Liver (tissue), 8 donors: ENCODE measurements at regions not wholly inside any gene's neighbourhood (a gene's known extent, or its start where the extent isn't known, plus 50 kb on each side); places are given as distances from the start of the nearest gene placed in this dataset.

Experiments used
- DNase-seq: peaks from one replicate; pipeline ENCODE4 v3.0.0-alpha.2; 2017; ENCODE audit warnings: low spot score
- H3K27ac ChIP-seq, 2 donors: one replicate each; pipeline ENCODE4 v1.7.0; 2013; ENCODE audit warnings: inconsistent platforms in 2 of 2, low read length in 2 of 2, control low read depth in 1 of 2, low read depth in 1 of 2, mild to moderate bottlenecking in 1 of 2
- H3K27me3 ChIP-seq, 4 donors: one replicate each; pipeline versions ENCODE4 v1.6.1 to v1.7.0; 2013; ENCODE audit warnings: low read length in 3 of 4, inconsistent platforms in 1 of 4, mild to moderate bottlenecking in 1 of 4, moderate library complexity in 1 of 4; ENCODE audit not compliant: control insufficient read depth in 4 of 4, insufficient read depth in 4 of 4
- H3K36me3 ChIP-seq, 4 donors: one replicate each; pipeline versions ENCODE4 v1.6.1 to v1.7.0; 2013; ENCODE audit warnings: low read length in 3 of 4, mild to moderate bottlenecking in 3 of 4, low read depth in 1 of 4, moderate library complexity in 1 of 4; ENCODE audit not compliant: control insufficient read depth in 4 of 4, insufficient read depth in 3 of 4
- H3K4me1 ChIP-seq, 4 donors: one replicate each; pipeline versions ENCODE4 v1.6.1 to v1.7.0; 2013; ENCODE audit warnings: low read length in 3 of 4, mild to moderate bottlenecking in 3 of 4, moderate library complexity in 1 of 4; ENCODE audit not compliant: control insufficient read depth in 4 of 4, insufficient read depth in 4 of 4
- H3K4me3 ChIP-seq, 3 donors: one replicate each; pipeline versions ENCODE4 v1.6.1 to v1.7.0; 2013; ENCODE audit warnings: low read length in 3 of 3, control low read depth in 1 of 3, low read depth in 1 of 3, mild to moderate bottlenecking in 1 of 3
- H3K9ac ChIP-seq, 2 donors: one replicate each; pipeline ENCODE4 v1.7.0; 2013; ENCODE audit warnings: low read length in 2 of 2, mild to moderate bottlenecking in 2 of 2, moderate library complexity in 2 of 2, control low read depth in 1 of 2, low read depth in 1 of 2
- H3K9me3 ChIP-seq, 4 donors: one replicate each; pipeline versions ENCODE4 v1.6.1 to v1.7.0; 2013; ENCODE audit warnings: low read length in 3 of 4; ENCODE audit not compliant: control insufficient read depth in 4 of 4
- EGR1 ChIP-seq, 2 donors: IDR thresholded peaks; 2 replicates each; pipeline ENCODE4 v1.6.1; 2016 to 2018; ENCODE audit warnings: antibody characterized with exemption in 2 of 2, low read depth in 2 of 2
- FOXA1 ChIP-seq: IDR thresholded peaks from 2 replicates; pipeline ENCODE4 v1.6.1; 2016; ENCODE audit warnings: antibody characterized with exemption
- FOXA2 ChIP-seq: IDR thresholded peaks from 2 replicates; pipeline ENCODE4 v1.6.1; 2016; ENCODE audit warnings: antibody characterized with exemption
- GABPA ChIP-seq, 2 donors: IDR thresholded peaks in 1 of 2; conservative IDR thresholded peaks in 1 of 2; 2 replicates each; pipeline ENCODE4 v1.6.1; 2016; ENCODE audit warnings: antibody characterized with exemption in 2 of 2, mild to moderate bottlenecking in 1 of 2, moderate library complexity in 1 of 2
- HNF4A ChIP-seq, 2 donors: conservative IDR thresholded peaks; 2 replicates each; pipeline ENCODE4 v1.6.1; 2016; ENCODE audit warnings: antibody characterized with exemption in 2 of 2, mild to moderate bottlenecking in 2 of 2
- HNF4G ChIP-seq: IDR thresholded peaks from 2 replicates; pipeline ENCODE4 v1.6.1; 2016; ENCODE audit warnings: antibody characterized with exemption
- RAD21 ChIP-seq, 2 donors: IDR thresholded peaks; 2 replicates each; pipeline ENCODE4 v1.6.1; 2016; ENCODE audit warnings: antibody characterized with exemption in 2 of 2, mild to moderate bottlenecking in 2 of 2
- TAF1 ChIP-seq: conservative IDR thresholded peaks from 2 replicates; pipeline ENCODE4 v1.6.1; 2016; ENCODE audit warnings: antibody characterized with exemption, mild to moderate bottlenecking
- WGBS: extraction: QIAGEN DNeasy Blood & Tissue Kit; methylation state at CpG from one replicate; pipeline ENCODE4 v1.1.7; 2013; 5-methylcytosine and 5-hydroxymethylcytosine counted together
- TF ChIP-seq, protein P1 (sequence below): IDR thresholded peaks from 2 replicates; pipeline ENCODE4 v1.6.1; 2016; ENCODE audit warnings: antibody characterized with exemption, mild to moderate bottlenecking
- TF ChIP-seq, protein P2 (sequence below): fragments of 150-350 bp; IDR thresholded peaks from 2 replicates; pipeline ENCODE4 v1.5.1; 2017; ENCODE audit warnings: improper control_type of control experiment, low read depth, low read length; ENCODE audit not compliant: missing input control
- donor health status: healthy.
- donor health status: healthy.
- donor health status: healthy.
- donor health status: healthy.
- donor health status: healthy.

DNA sequence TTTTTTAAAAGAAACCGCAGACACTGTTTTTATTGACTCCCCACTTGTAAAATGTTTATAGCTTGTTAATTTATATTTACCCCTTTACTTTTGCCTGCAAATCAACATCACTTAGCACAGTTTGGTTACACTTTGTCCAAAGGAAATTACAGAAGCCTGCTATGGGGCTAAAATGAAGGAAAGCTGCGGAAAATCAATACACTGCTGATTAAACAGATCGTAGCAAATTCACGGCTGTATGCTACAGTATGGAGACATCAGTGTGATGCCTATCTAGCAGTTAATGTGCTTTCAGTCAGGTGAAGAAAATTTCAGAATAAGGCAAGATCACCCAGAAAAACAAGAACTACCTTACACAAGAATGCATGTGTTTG, 110.0 kb downstream of the FOXG1 start:
- H3K36me3 ChIP-seq: no peaks in the 10 kb centered on the region
- no peak overlapping the region for H3K9ac ChIP-seq
- 65% methylated on average over 4 of the region's 4 CpGs for WGBS
- no peaks in the 10 kb centered on the region for H3K9me3 ChIP-seq
- TF ChIP-seq HNF4G: no peak
- TF ChIP-seq, protein P1, sequence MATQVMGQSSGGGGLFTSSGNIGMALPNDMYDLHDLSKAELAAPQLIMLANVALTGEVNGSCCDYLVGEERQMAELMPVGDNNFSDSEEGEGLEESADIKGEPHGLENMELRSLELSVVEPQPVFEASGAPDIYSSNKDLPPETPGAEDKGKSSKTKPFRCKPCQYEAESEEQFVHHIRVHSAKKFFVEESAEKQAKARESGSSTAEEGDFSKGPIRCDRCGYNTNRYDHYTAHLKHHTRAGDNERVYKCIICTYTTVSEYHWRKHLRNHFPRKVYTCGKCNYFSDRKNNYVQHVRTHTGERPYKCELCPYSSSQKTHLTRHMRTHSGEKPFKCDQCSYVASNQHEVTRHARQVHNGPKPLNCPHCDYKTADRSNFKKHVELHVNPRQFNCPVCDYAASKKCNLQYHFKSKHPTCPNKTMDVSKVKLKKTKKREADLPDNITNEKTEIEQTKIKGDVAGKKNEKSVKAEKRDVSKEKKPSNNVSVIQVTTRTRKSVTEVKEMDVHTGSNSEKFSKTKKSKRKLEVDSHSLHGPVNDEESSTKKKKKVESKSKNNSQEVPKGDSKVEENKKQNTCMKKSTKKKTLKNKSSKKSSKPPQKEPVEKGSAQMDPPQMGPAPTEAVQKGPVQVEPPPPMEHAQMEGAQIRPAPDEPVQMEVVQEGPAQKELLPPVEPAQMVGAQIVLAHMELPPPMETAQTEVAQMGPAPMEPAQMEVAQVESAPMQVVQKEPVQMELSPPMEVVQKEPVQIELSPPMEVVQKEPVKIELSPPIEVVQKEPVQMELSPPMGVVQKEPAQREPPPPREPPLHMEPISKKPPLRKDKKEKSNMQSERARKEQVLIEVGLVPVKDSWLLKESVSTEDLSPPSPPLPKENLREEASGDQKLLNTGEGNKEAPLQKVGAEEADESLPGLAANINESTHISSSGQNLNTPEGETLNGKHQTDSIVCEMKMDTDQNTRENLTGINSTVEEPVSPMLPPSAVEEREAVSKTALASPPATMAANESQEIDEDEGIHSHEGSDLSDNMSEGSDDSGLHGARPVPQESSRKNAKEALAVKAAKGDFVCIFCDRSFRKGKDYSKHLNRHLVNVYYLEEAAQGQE: no peak
- TF ChIP-seq FOXA1: no peak
- TF ChIP-seq TAF1: no peak
- TF ChIP-seq EGR1 (IDR thresholded peaks at IDR 0.05; ENCODE audit: low read depth in 2 of 2): no peak
- TF ChIP-seq, protein P2, sequence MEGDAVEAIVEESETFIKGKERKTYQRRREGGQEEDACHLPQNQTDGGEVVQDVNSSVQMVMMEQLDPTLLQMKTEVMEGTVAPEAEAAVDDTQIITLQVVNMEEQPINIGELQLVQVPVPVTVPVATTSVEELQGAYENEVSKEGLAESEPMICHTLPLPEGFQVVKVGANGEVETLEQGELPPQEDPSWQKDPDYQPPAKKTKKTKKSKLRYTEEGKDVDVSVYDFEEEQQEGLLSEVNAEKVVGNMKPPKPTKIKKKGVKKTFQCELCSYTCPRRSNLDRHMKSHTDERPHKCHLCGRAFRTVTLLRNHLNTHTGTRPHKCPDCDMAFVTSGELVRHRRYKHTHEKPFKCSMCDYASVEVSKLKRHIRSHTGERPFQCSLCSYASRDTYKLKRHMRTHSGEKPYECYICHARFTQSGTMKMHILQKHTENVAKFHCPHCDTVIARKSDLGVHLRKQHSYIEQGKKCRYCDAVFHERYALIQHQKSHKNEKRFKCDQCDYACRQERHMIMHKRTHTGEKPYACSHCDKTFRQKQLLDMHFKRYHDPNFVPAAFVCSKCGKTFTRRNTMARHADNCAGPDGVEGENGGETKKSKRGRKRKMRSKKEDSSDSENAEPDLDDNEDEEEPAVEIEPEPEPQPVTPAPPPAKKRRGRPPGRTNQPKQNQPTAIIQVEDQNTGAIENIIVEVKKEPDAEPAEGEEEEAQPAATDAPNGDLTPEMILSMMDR: no peak
- TF ChIP-seq GABPA (IDR thresholded peaks at IDR 0.05 in 1 of 2, conservative IDR thresholded peaks at IDR 0.05 in 1 of 2): no peak
- no peak for TF ChIP-seq RAD21 (IDR thresholded peaks at IDR 0.05)
- no peak for TF ChIP-seq HNF4A (conservative IDR thresholded peaks at IDR 0.05)
- no peak for TF ChIP-seq FOXA2
- H3K4me3 ChIP-seq: no peak overlapping the region
- no peak overlapping the region for H3K27ac ChIP-seq
- no peaks in the 10 kb centered on the region for H3K27me3 ChIP-seq
- H3K4me1 ChIP-seq: no peaks in the 10 kb centered on the region
- no peak for DNase-seq

DNA sequence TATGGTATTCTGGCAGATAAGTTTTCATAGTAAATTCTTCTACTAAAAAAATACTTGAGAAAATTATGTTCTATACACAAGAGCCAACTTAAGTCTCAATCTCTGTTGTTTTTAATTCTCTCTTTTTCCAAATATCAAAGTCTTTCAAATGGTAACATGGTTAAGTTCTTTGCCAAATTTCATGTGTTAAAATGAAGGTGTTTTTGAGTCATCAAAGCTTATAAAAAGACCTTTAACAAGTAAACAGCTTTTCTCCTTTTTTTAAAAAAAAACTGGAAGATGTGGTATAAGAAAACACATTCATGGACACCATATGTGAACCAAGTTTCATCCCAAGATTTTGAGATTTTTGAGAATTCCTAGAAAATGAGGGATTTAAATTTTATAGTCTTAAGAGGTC, 111.3 kb downstream of the FOXG1 start:
- Histone ChIP-seq H3K4me3 (no peak overlapping the region), H3K4me1 (no peaks in the 10 kb centered on the region), H3K27me3 (no peaks in the 10 kb centered on the region), H3K9ac (no peak overlapping the region), H3K36me3 (no peaks in the 10 kb centered on the region), H3K9me3 (no peaks in the 10 kb centered on the region), H3K27ac (no peak overlapping the region)
- TF ChIP-seq HNF4A (conservative IDR thresholded peaks at IDR 0.05) (no peak), GABPA (IDR thresholded peaks at IDR 0.05 in 1 of 2, conservative IDR thresholded peaks at IDR 0.05 in 1 of 2) (no peak)
- TF ChIP-seq, protein P1: no peak
- DNase-seq: no peak
